ENCODE measurements at regions not wholly inside any gene's neighbourhood (a gene's known extent, or its start where the extent isn't known, plus 50 kb on each side); places are given as distances from the start of the nearest gene placed in this dataset.

- Histone ChIP-seq H3K4me1 (ENCODE audit: control insufficient read depth in 2 of 2, insufficient read depth in 2 of 2, low read length in 2 of 2) (no peaks in the 10 kb centered on the region), H2AFZ (ENCODE audit: insufficient read depth, low read depth, low read length, poor library complexity, severe bottlenecking) (no peak overlapping the region), H3K79me2 (ENCODE audit: control insufficient read depth, insufficient read depth, low read length) (no peaks in the 10 kb centered on the region), H3K9ac (ENCODE audit: low read length) (no peak overlapping the region), H3K27me3 (replicated peaks in 1 of 4; ENCODE audit: control extremely low read depth in 1 of 4, control insufficient read depth in 3 of 4, insufficient read depth in 4 of 4, low read length in 3 of 4) (no peaks in the 10 kb centered on the region), H3K4me2 (replicated peaks; ENCODE audit: low read depth, low read length, poor library complexity, severe bottlenecking) (no peak overlapping the region), H4K20me1 (ENCODE audit: control insufficient read depth, insufficient read depth, low read length, poor library complexity, severe bottlenecking) (no peaks in the 10 kb centered on the region), H3K4me3 (ENCODE audit: control extremely low read depth in 1 of 5, extremely low read depth in 1 of 5, insufficient read depth in 1 of 5, low read depth in 2 of 5, low read length in 4 of 5) (no peak overlapping the region), H3K9me3 (ENCODE audit: control extremely low read depth in 1 of 3, control insufficient read depth in 2 of 3, insufficient read depth in 1 of 3, low read length in 2 of 3) (no peaks in the 10 kb centered on the region), H3K36me3 (replicated peaks in 1 of 2; ENCODE audit: control extremely low read depth in 1 of 2, control insufficient read depth in 1 of 2, extremely low read depth in 1 of 2, insufficient read depth in 2 of 2, low read length in 1 of 2) (no peaks in the 10 kb centered on the region), H3K27ac (ENCODE audit: low read length in 2 of 2) (no peak overlapping the region)
- no peaks in the 10 kb centered on the region for H3K9me3 Mint-ChIP-seq (ENCODE audit: insufficient read depth)
- no peak overlapping the region for H3K27ac Mint-ChIP-seq
- intact Hi-C loops (cut with micrococcal nuclease): no loop called here
- DNase-seq (no peak), ATAC-seq (ENCODE audit: low read depth) (no peak)
- TF ChIP-seq EZH2 (IDR thresholded peaks at IDR 0.05; ENCODE audit: borderline replicate concordance, insufficient read depth, low read depth, low read length, poor library complexity, severe bottlenecking): no peak
- TF ChIP-seq, protein P1, sequence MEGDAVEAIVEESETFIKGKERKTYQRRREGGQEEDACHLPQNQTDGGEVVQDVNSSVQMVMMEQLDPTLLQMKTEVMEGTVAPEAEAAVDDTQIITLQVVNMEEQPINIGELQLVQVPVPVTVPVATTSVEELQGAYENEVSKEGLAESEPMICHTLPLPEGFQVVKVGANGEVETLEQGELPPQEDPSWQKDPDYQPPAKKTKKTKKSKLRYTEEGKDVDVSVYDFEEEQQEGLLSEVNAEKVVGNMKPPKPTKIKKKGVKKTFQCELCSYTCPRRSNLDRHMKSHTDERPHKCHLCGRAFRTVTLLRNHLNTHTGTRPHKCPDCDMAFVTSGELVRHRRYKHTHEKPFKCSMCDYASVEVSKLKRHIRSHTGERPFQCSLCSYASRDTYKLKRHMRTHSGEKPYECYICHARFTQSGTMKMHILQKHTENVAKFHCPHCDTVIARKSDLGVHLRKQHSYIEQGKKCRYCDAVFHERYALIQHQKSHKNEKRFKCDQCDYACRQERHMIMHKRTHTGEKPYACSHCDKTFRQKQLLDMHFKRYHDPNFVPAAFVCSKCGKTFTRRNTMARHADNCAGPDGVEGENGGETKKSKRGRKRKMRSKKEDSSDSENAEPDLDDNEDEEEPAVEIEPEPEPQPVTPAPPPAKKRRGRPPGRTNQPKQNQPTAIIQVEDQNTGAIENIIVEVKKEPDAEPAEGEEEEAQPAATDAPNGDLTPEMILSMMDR (IDR thresholded peaks at IDR 0.05): no peak
- H3K4me3 Mint-ChIP-seq: no peak overlapping the region
- ChIA-PET POLR2A (no interaction called here), CTCF (no interaction called here)
- WGBS (ENCODE audit: insufficient coverage): 100% methylated on average over 1 of the region's 4 CpGs
- no peaks in the 10 kb centered on the region for H3K4me1 Mint-ChIP-seq
- no peaks in the 10 kb centered on the region for H3K27me3 Mint-ChIP-seq
These were observed 135.4 kb upstream of the SEMA3D start for GRCh38 chr7:85322252-85322651.

GRCh38 chr7:85320699-85321476, 134.0 kb upstream of the SEMA3D start:
- Histone ChIP-seq H3K36me3 (replicated peaks in 1 of 2; ENCODE audit: control extremely low read depth in 1 of 2, control insufficient read depth in 1 of 2, extremely low read depth in 1 of 2, insufficient read depth in 2 of 2, low read length in 1 of 2) (no peaks in the 10 kb centered on the region), H2AFZ (ENCODE audit: insufficient read depth, low read depth, low read length, poor library complexity, severe bottlenecking) (no peak overlapping the region), H3K27me3 (replicated peaks in 1 of 4; ENCODE audit: control extremely low read depth in 1 of 4, control insufficient read depth in 3 of 4, insufficient read depth in 4 of 4, low read length in 3 of 4) (no peaks in the 10 kb centered on the region), H3K9ac (ENCODE audit: low read length) (no peak overlapping the region), H3K27ac (ENCODE audit: low read length in 2 of 2) (no peak overlapping the region), H3K4me3 (ENCODE audit: control extremely low read depth in 1 of 5, extremely low read depth in 1 of 5, insufficient read depth in 1 of 5, low read depth in 2 of 5, low read length in 4 of 5) (no peak overlapping the region), H3K79me2 (ENCODE audit: control insufficient read depth, insufficient read depth, low read length) (no peaks in the 10 kb centered on the region), H3K9me3 (ENCODE audit: control extremely low read depth in 1 of 3, control insufficient read depth in 2 of 3, insufficient read depth in 1 of 3, low read length in 2 of 3) (no peaks in the 10 kb centered on the region), H3K4me2 (replicated peaks; ENCODE audit: low read depth, low read length, poor library complexity, severe bottlenecking) (no peak overlapping the region), H4K20me1 (ENCODE audit: control insufficient read depth, insufficient read depth, low read length, poor library complexity, severe bottlenecking) (no peaks in the 10 kb centered on the region), H3K4me1 (ENCODE audit: control insufficient read depth in 2 of 2, insufficient read depth in 2 of 2, low read length in 2 of 2) (no peaks in the 10 kb centered on the region)
- ChIA-PET CTCF (no interaction called here), POLR2A (no interaction called here)
- H3K27me3 Mint-ChIP-seq: no peaks in the 10 kb centered on the region
- TF ChIP-seq EZH2 (IDR thresholded peaks at IDR 0.05; ENCODE audit: borderline replicate concordance, insufficient read depth, low read depth, low read length, poor library complexity, severe bottlenecking): no peak
- intact Hi-C loops (cut with micrococcal nuclease): no loop called here
- no peak overlapping the region for H3K4me3 Mint-ChIP-seq
- DNase-seq (no peak), ATAC-seq (ENCODE audit: low read depth) (no peak)
- 91% methylated on average over 1 of the region's 3 CpGs for WGBS (ENCODE audit: insufficient coverage)
- no peaks in the 10 kb centered on the region for H3K4me1 Mint-ChIP-seq
- no peaks in the 10 kb centered on the region for H3K9me3 Mint-ChIP-seq (ENCODE audit: insufficient read depth)
- no peak overlapping the region for H3K27ac Mint-ChIP-seq
